ENCODE measurements at regions not wholly inside any gene's neighbourhood (a gene's known extent, or its start where the extent isn't known, plus 50 kb on each side); places are given as distances from the start of the nearest gene placed in this dataset.

DNA sequence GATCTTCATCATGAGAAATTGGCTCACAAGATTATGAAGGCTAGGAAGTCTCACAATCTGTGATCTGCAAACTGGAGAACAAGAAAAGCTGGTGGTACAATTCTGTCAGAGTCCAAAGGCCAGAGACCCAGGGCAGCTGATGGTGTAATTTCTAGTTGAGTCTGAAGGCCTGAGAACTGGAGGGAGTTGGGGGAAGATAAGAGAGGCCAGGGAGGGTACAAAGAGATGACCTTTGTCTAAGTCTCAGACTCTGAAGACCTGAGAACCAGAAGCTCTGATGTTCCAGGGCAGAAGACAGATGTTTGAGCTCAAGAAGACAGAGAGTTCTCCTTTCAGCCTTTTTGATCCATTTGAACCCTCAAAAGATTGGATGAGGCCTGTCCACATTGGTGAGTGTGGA lies 280.6 kb downstream of the HDGFL1 start:
- Histone ChIP-seq H3K4me3 (no peak overlapping the region), H3K4me1 (replicated peaks in 1 of 2) (no peaks in the 10 kb centered on the region), H3K27ac (no peak overlapping the region), H3K27me3 (no peaks in the 10 kb centered on the region), H3K36me3 (replicated peaks in 1 of 2) (no peaks in the 10 kb centered on the region), H3K9me3 (replicated peaks in 1 of 3) (no peaks in the 10 kb centered on the region)
- no peak for DNase-seq
- intact Hi-C loops (cut with DNase I), result no loop called here
- no peak for TF ChIP-seq POLR2A (IDR thresholded peaks at IDR 0.05)
- TF ChIP-seq CTCF (IDR thresholded peaks at IDR 0.05), result no peak

DNA sequence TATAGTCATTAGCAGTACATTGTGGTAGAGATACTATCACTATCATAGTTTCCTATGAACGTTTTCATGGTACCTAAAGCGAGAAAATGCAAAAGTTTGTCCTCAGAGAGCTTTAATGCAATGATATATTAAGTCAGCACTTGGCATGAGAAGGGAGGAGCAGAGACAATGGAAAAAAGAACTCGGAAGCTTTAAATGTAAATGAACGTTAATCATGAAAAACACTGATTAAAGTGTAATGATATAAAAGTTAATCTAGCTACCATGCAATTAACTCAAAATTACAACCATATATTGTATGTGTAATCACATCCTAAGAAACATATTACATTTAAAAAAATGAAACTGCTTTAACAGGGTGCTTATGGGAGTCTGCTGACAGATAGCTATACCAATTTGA lies 282.7 kb downstream of the HDGFL1 start:
- no peak for DNase-seq
- Histone ChIP-seq H3K4me1 (replicated peaks in 1 of 2) (no peaks in the 10 kb centered on the region), H3K27ac (no peak overlapping the region), H3K36me3 (replicated peaks in 1 of 2) (no peaks in the 10 kb centered on the region), H3K4me3 (no peak overlapping the region), H3K27me3 (no peaks in the 10 kb centered on the region), H3K9me3 (replicated peaks in 1 of 3) (no peaks in the 10 kb centered on the region)
- 66 to 73% (median 68%) methylated on average over 4 of the region's 4 CpGs for WGBS, 4 donors
- intact Hi-C loops (cut with DNase I), result no loop called here
- no peak for TF ChIP-seq POLR2A (IDR thresholded peaks at IDR 0.05)
- TF ChIP-seq CTCF (IDR thresholded peaks at IDR 0.05), result no peak

DNA sequence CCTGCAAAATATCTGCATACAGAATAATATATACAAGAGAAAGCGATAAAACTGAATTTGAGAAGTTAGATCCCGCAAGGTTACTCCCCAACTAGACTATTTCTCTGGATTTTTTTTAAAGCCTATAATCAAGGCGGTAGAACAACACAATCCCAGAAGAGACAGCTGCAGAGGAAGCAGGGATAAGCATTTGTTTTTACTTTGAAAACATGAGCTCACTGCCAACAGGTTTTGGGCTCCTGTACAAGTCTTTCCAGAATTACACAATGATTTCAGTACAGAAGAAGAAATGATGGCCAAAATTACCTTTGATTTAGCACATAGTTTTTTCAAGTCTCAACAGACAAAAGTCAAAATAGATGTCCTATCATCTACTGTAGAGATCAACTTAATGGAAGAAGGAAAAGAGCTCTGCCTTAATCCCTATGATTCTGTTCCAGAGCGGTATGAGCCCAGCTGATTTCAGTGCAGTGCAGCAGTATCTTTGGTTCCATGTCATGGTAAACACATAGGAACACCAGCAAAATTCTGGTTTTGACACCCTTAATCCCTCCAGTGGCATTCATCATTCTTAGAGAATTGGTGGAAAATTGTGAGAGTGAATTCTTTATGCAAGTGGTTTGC lies 304.3 kb downstream of the HDGFL1 start:
- WGBS, 4 donors, result 74 to 86% (median 83%) methylated on average over 4 of the region's 4 CpGs
- H3K27ac ChIP-seq, result no peak overlapping the region
- no peak overlapping the region for H3K4me3 ChIP-seq
- no peaks in the 10 kb centered on the region for H3K4me1 ChIP-seq (replicated peaks in 1 of 2)
- TF ChIP-seq POLR2A (IDR thresholded peaks at IDR 0.05) (no peak), CTCF (IDR thresholded peaks at IDR 0.05) (no peak)
- no peak for DNase-seq
- H3K9me3 ChIP-seq (replicated peaks in 1 of 3), result no peaks in the 10 kb centered on the region
- H3K27me3 ChIP-seq, result no peaks in the 10 kb centered on the region
- no peaks in the 10 kb centered on the region for H3K36me3 ChIP-seq (replicated peaks in 1 of 2)
- intact Hi-C loops (cut with DNase I), result no loop called here

DNA sequence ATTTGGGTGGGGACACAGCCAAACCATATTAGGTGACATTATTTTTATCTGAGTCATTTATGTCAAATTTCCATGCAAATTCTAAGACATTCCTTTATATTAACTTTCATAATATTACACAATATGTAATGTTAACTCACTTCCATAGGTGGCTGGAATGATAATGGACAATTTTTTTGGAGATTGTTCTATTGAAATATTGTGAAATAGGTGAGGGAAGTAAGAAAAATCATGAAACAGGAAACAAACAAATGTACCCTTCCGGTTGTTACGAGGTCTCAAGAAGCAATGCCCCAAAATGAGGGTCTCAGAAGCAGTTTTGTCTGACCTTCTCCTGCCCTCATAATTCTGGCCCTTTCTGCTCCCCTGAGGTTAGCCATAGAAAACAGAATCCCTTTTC lies 306.5 kb downstream of the HDGFL1 start:
- Histone ChIP-seq H3K9me3 (replicated peaks in 1 of 3) (no peaks in the 10 kb centered on the region), H3K27ac (no peak overlapping the region), H3K27me3 (no peaks in the 10 kb centered on the region), H3K4me1 (replicated peaks in 1 of 2) (no peaks in the 10 kb centered on the region), H3K36me3 (replicated peaks in 1 of 2) (no peaks in the 10 kb centered on the region), H3K4me3 (no peak overlapping the region)
- no peak for TF ChIP-seq POLR2A (IDR thresholded peaks at IDR 0.05)
- no peak for TF ChIP-seq CTCF (IDR thresholded peaks at IDR 0.05)
- WGBS, 4 donors, result 85 to 97% (median 88%) methylated on average over 2 of the region's 2 CpGs
- DNase-seq, result no peak
- intact Hi-C loops (cut with DNase I), result no loop called here
